ENCODE measurements at regions not wholly inside any gene's neighbourhood (a gene's known extent, or its start where the extent isn't known, plus 50 kb on each side); places are given as distances from the start of the nearest gene placed in this dataset.

GRCh38 chr2:204126705-204127104 lies 190.1 kb downstream of the ICOS start:
- TF ChIP-seq POLR2A (IDR thresholded peaks at IDR 0.05; ENCODE audit: borderline replicate concordance, extremely low read depth, insufficient read depth, insufficient read length), result no peak
- TF ChIP-seq EZH2phosphoT487 (IDR thresholded peaks at IDR 0.05; ENCODE audit: borderline replicate concordance), result no peak
- TF ChIP-seq EZH2 (IDR thresholded peaks at IDR 0.05), result no peak
